ENCODE measurements at regions not wholly inside any gene's neighbourhood (a gene's known extent, or its start where the extent isn't known, plus 50 kb on each side); places are given as distances from the start of the nearest gene placed in this dataset.

- Histone ChIP-seq H3K4me1 (no peaks in the 10 kb centered on the region), H3K27me3 (ENCODE audit: insufficient read depth in 3 of 3, low read length in 2 of 3) (peaks cover 0 to 20% (median 13%) of the 10 kb centered on the region in 3 donors), H3K4me3 (no peak overlapping the region), H3K27ac (no peak overlapping the region), H3K36me3 (ENCODE audit: insufficient read depth in 1 of 2, low read depth in 1 of 2) (no peaks in the 10 kb centered on the region), H3K9me3 (no peaks in the 10 kb centered on the region)
- intact Hi-C loops (cut with DNase I) = no loop called here
- no peak for TF ChIP-seq CTCF (IDR thresholded peaks at IDR 0.05)
- no peak for ATAC-seq
- DNase-seq = no peak
- WGBS, 3 donors = 83 to 89% (median 88%) methylated on average over 13 of the region's 13 CpGs
Observed at GRCh38 chr22:49482811-49483210, 344.9 kb downstream of the BRD1 start.

GRCh38 chr22:49481659-49482399 lies 345.8 kb downstream of the BRD1 start:
- H3K9me3 ChIP-seq = no peaks in the 10 kb centered on the region
- WGBS, 3 donors = 8 to 11% (median 9%) methylated on average over 35 of the region's 35 CpGs
- TF ChIP-seq CTCF (IDR thresholded peaks at IDR 0.05) = no peak
- ATAC-seq (no peak), DNase-seq (no peak)
- no peaks in the 10 kb centered on the region for H3K4me1 ChIP-seq
- no peak overlapping the region for H3K27ac ChIP-seq
- H3K36me3 ChIP-seq (ENCODE audit: insufficient read depth in 1 of 2, low read depth in 1 of 2) = no peaks in the 10 kb centered on the region
- intact Hi-C loops (cut with DNase I) = no loop called here
- H3K27me3 ChIP-seq (ENCODE audit: insufficient read depth in 3 of 3, low read length in 2 of 3) = peaks cover 0 to 20% (median 13%) of the 10 kb centered on the region in 3 donors
- H3K4me3 ChIP-seq = no peak overlapping the region

GRCh38 chr22:49480896-49481658 lies 346.6 kb downstream of the BRD1 start:
- no peak for TF ChIP-seq CTCF (IDR thresholded peaks at IDR 0.05)
- WGBS, 3 donors = 68 to 72% (median 69%) methylated on average over 23 of the region's 23 CpGs
- H3K27me3 ChIP-seq (ENCODE audit: insufficient read depth in 3 of 3, low read length in 2 of 3) = peaks cover 0 to 20% (median 12%) of the 10 kb centered on the region in 3 donors
- DNase-seq (no peak), ATAC-seq (no peak)
- intact Hi-C loops (cut with DNase I) = no loop called here
- no peaks in the 10 kb centered on the region for H3K9me3 ChIP-seq
- H3K27ac ChIP-seq = no peak overlapping the region
- no peak overlapping the region for H3K4me3 ChIP-seq
- H3K4me1 ChIP-seq = no peaks in the 10 kb centered on the region
- H3K36me3 ChIP-seq (ENCODE audit: insufficient read depth in 1 of 2, low read depth in 1 of 2) = no peaks in the 10 kb centered on the region

- WGBS, 3 donors = 70 to 81% (median 74%) methylated on average over 9 of the region's 9 CpGs
- no peak overlapping the region for H3K27ac ChIP-seq
- H3K9me3 ChIP-seq = no peaks in the 10 kb centered on the region
- H3K4me3 ChIP-seq = no peak overlapping the region
- no peaks in the 10 kb centered on the region for H3K4me1 ChIP-seq
- H3K27me3 ChIP-seq (ENCODE audit: insufficient read depth in 3 of 3, low read length in 2 of 3) = peaks cover 0 to 20% (median 9%) of the 10 kb centered on the region in 3 donors
- intact Hi-C loops (cut with DNase I) = no loop called here
- ATAC-seq (no peak), DNase-seq (no peak)
- no peaks in the 10 kb centered on the region for H3K36me3 ChIP-seq (ENCODE audit: insufficient read depth in 1 of 2, low read depth in 1 of 2)
- TF ChIP-seq CTCF (IDR thresholded peaks at IDR 0.05) = no peak
Observed at GRCh38 chr22:49480331-49480730, 347.3 kb downstream of the BRD1 start.

All from psoas muscle (tissue), 7 donors.